HG02798 (cell line): ENCODE measurements at regions not wholly inside any gene's neighbourhood (a gene's known extent, or its start where the extent isn't known, plus 50 kb on each side); places are given as distances from the start of the nearest gene placed in this dataset.
A peak's percentile ranks its signal among the peaks of the same experiment; 100 is the strongest.
"Not testable (repeated sequence)": the region's sequence is repeated elsewhere in the genome, so short reads cannot be mapped to it uniquely, and the experiment has no call there.

Source experiments
- ATAC-seq: cut with Tn5 transposase; IDR thresholded peaks from one replicate; pipeline ENCODE4 v1.9.1; 2021; ENCODE audit warnings: mild to moderate bottlenecking; ENCODE audit not compliant: unreplicated experiment, poor library complexity

DNA sequence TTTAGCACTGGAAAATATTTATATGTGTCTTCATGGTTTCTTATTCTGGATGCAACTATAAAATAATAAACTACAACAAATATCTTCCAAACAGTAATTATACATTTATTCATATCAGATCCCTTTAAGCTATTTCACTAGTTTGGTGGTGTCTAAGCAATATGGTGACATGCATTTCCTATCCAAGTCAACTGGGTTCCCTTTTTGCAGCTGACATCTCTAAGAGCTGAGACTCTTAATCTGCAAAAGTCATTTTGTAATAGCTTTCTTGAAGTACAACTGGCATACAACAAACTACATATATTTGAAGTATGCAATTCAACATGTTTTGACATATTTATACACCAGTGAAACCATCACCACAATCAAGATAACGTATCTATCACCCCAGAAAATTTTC, 59.9 kb upstream of the SLC1A4 start:
- no peak for ATAC-seq

GRCh38 chr2:64930258-64930671, 58.9 kb upstream of the SLC1A4 start:
- no peak for ATAC-seq

- no peak for ATAC-seq
Observed at GRCh38 chr2:64931246-64932115, 57.7 kb upstream of the SLC1A4 start.

DNA sequence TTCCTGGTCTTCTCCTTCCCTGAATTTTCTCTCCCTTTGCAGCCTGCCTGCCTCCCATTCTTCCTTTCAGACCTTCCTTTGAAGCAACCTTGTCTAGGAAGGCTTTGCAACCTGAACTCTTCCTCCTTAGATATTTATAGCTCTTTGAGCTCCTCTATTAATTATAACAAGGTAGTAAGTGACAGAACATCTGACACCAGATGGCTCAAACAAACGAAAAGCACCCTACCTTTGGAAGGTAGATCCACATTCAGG, 57.2 kb upstream of the SLC1A4 start:
- ATAC-seq: no peak

GRCh38 chr2:64932371-64933216, 56.6 kb upstream of the SLC1A4 start:
- ATAC-seq: peak; percentile 90

DNA sequence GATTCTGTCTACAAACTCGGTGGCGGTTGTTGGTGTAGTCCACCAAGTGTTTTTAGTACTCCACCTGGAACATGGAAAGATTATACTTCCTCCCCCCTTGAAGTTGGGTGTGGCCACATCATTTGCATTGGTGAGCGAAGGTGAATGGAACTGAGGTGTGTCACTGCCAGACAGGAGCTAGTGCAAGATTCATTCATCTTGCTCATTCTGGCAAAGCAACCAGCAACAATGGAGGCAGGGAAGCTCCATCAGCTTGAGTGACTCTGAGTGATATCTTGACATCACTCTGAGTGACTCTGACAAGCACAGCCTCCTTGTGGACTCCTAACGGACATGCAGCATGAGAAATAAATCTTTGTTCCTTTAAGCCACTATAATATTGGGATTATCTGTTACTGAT, 54.7 kb upstream of the SLC1A4 start:
- ATAC-seq: no peak

DNA sequence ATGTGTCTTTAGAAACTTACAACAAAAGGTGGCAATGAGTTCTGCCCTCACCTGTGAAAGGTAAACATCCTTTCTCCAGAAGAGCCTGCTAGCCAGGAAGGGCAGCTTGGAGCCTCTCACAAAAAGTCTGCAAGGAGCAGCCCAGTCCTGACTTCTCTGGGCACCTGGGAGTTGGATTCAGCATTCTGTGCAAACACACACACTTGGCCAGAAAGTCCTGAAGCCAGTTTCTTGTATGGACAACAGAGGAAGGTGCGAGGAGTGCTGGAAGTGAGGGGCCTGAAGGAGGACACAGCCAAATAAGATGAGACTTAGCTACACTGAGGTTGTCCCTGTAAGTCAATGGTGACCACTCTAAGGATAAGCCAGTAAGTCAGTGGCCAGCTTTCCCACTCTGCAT, 52.4 kb upstream of the SLC1A4 start:
- no peak for ATAC-seq

DNA sequence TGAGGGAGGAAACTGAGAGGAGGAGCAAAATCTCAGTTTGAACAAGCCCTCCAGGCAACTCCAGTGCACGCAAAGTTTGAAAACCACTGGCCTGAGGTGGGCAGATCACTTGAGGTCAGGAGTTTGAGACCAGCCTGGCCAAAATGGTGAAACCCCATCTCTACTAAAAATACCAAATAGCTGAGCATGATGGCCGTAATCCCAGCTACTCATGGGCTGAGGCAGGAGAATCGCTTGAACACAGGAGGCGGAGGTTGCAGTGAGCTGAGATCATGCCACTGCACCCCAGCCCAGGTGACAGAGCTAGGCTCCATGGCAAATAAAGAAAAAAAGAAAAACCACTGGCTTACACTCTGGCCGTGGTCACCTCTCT, 51.9 kb upstream of the SLC1A4 start:
- ATAC-seq: not testable (repeated sequence)

- ATAC-seq: peak; percentile 55
Observed at GRCh38 chr2:64937687-64938491, 51.3 kb upstream of the SLC1A4 start.

GRCh38 chr2:64938607-64939285, 50.5 kb upstream of the SLC1A4 start:
- no peak for ATAC-seq

- peak; percentile 59 for ATAC-seq
Observed at GRCh38 chr2:64939332-64939917, 49.8 kb upstream of the SLC1A4 start.
